ENCODE measurements at regions not wholly inside any gene's neighbourhood (a gene's known extent, or its start where the extent isn't known, plus 50 kb on each side); places are given as distances from the start of the nearest gene placed in this dataset.

GRCh38 chr1:98113811-98114210, 193.0 kb upstream of the DPYD start:
- no peak for TF ChIP-seq CTCF (IDR thresholded peaks at IDR 0.05)
- TF ChIP-seq EP300 (IDR thresholded peaks at IDR 0.05): no peak

Data from ovary (tissue), 3 donors.